CD14-positive monocyte (primary cell): ENCODE measurements at regions not wholly inside any gene's neighbourhood (a gene's known extent, or its start where the extent isn't known, plus 50 kb on each side); places are given as distances from the start of the nearest gene placed in this dataset.
A peak's percentile ranks its signal among the peaks of the same experiment; 100 is the strongest.

Source experiments
- DNase-seq, 3 donors: peaks; one replicate each; pipeline ENCODE4 v3.0.0-alpha.2; 2011 to 2022
- H2AFZ ChIP-seq: 2 replicates; pipeline ENCODE4 v1.6.0; 2012; ENCODE audit warnings: mild to moderate bottlenecking, low read depth, low read length, inconsistent platforms; ENCODE audit not compliant: insufficient read depth, poor library complexity, severe bottlenecking
- H3K27ac ChIP-seq, 2 donors: 1 replicate in 1 of 2; 2 replicates in 1 of 2; pipeline ENCODE4 v1.5.1; 2012 to 2013; ENCODE audit warnings: low read length in 2 of 2, control low read depth in 1 of 2, inconsistent platforms in 1 of 2, low read depth in 1 of 2, mild to moderate bottlenecking in 1 of 2
- H3K27me3 ChIP-seq, 2 donors: one replicate each; pipeline versions ENCODE4 v1.6.0 to v1.6.1; 2011 to 2013; ENCODE audit warnings: low read length in 2 of 2; ENCODE audit not compliant: control insufficient read depth in 2 of 2, insufficient read depth in 2 of 2
- H3K36me3 ChIP-seq, 2 donors: replicated peaks in 1 of 2; 1 replicate in 1 of 2; 2 replicates in 1 of 2; pipeline versions ENCODE4 v1.5.1 to v1.6.1; 2012 to 2013; ENCODE audit warnings: low read length in 2 of 2, control low read depth in 1 of 2, inconsistent platforms in 1 of 2, mild to moderate bottlenecking in 1 of 2; ENCODE audit not compliant: insufficient read depth in 2 of 2, control insufficient read depth in 1 of 2
- H3K4me1 ChIP-seq, 2 donors: 1 replicate in 1 of 2; 2 replicates in 1 of 2; pipeline versions ENCODE4 v1.5.1 to v1.6.1; 2012 to 2013; ENCODE audit warnings: low read length in 2 of 2, control low read depth in 1 of 2, inconsistent platforms in 1 of 2, mild to moderate bottlenecking in 1 of 2, moderate library complexity in 1 of 2; ENCODE audit not compliant: insufficient read depth in 2 of 2, control insufficient read depth in 1 of 2
- H3K4me2 ChIP-seq: replicated peaks from 2 replicates; pipeline ENCODE3; 2012; ENCODE audit warnings: low read length, moderate library complexity, mild to moderate bottlenecking; ENCODE audit not compliant: poor library complexity, severe bottlenecking; ENCODE audit errors: extremely low read depth
- H3K4me3 ChIP-seq, 3 experiments: fragments of 200-600 bp in 1 of 3; sonication (generic) in 1 of 3; replicated peaks in 1 of 3; 1 replicate in 2 of 3; 2 replicates in 1 of 3; pipeline ENCODE4 v1.5.1; 2011 to 2013; ENCODE audit warnings: low read length in 3 of 3, mild to moderate bottlenecking in 3 of 3, control low read depth in 2 of 3, low read depth in 2 of 3, inconsistent platforms in 1 of 3, moderate library complexity in 1 of 3
- H3K79me2 ChIP-seq: 2 replicates; pipeline ENCODE4 v1.6.0; 2012; ENCODE audit warnings: mild to moderate bottlenecking, control low read depth, inconsistent platforms, low read length, moderate library complexity; ENCODE audit not compliant: insufficient read depth
- H3K9ac ChIP-seq: 2 replicates; pipeline ENCODE4 v1.6.0; 2017; ENCODE audit warnings: low read length, mild to moderate bottlenecking; ENCODE audit not compliant: insufficient read depth, poor library complexity, severe bottlenecking
- H3K9me3 ChIP-seq, 2 donors: replicated peaks in 1 of 2; 1 replicate in 1 of 2; 2 replicates in 1 of 2; pipeline versions ENCODE4 v1.5.1 to v1.6.1; 2012 to 2013; ENCODE audit warnings: low read length in 2 of 2, control low read depth in 1 of 2; ENCODE audit not compliant: control insufficient read depth in 1 of 2, insufficient read depth in 1 of 2
- H4K20me1 ChIP-seq: 2 replicates; pipeline ENCODE4 v1.6.0; 2012; ENCODE audit warnings: mild to moderate bottlenecking, low read length, control low read depth, moderate library complexity; ENCODE audit not compliant: insufficient read depth
- H3K27ac Mint-ChIP-seq, 7 donors: one replicate each; pipeline ENCODE4 v1.8.0; 2020; ENCODE audit warnings: mild to moderate bottlenecking in 7 of 7, mixed read lengths in 7 of 7, moderate library complexity in 6 of 7, inconsistent platforms in 2 of 7
- H3K27me3 Mint-ChIP-seq, 3 donors: one replicate each; pipeline ENCODE4 v1.8.0; 2021 to 2022; ENCODE audit warnings: low read depth in 3 of 3, mild to moderate bottlenecking in 3 of 3, mixed read lengths in 3 of 3, moderate library complexity in 3 of 3, inconsistent platforms in 1 of 3
- H3K36me3 Mint-ChIP-seq, 2 donors: one replicate each; pipeline ENCODE4 v1.8.0; 2020; ENCODE audit warnings: mixed read lengths in 2 of 2, inconsistent platforms in 1 of 2, mild to moderate bottlenecking in 1 of 2
- H3K4me1 Mint-ChIP-seq: one replicate; pipeline ENCODE4 v1.8.0; 2020; ENCODE audit warnings: mild to moderate bottlenecking, mixed read lengths
- H3K4me3 Mint-ChIP-seq, 2 donors: one replicate each; pipeline ENCODE4 v1.8.0; 2020; ENCODE audit warnings: mild to moderate bottlenecking in 2 of 2, mixed read lengths in 2 of 2, moderate library complexity in 1 of 2
- H3K9me3 Mint-ChIP-seq, 7 donors: one replicate each; pipeline ENCODE4 v1.8.0; 2020 to 2022; ENCODE audit warnings: mixed read lengths in 7 of 7, mild to moderate bottlenecking in 6 of 7, moderate library complexity in 6 of 7, inconsistent platforms in 2 of 7
- CTCF ChIP-seq: fragments of 200-600 bp; IDR thresholded peaks from one replicate; pipeline ENCODE4 v1.8.0; 2022; ENCODE audit warnings: antibody characterized with exemption, mild to moderate bottlenecking
- WGBS: methylation state at CpG from one replicate; pipeline ENCODE4 v1.1.5; 2013; ENCODE audit warnings: missing lambda C conversion rate; ENCODE audit not compliant: insufficient coverage; 5-methylcytosine and 5-hydroxymethylcytosine counted together
- intact Hi-C, 2 donors: fragments of 100-400 bp; cut with micrococcal nuclease; formaldehyde crosslinking; loops; one replicate each; pipeline versions ENCODE4 v1.15.0 to v1.15.1; 2023

- no peak for TF ChIP-seq CTCF
- H3K9me3 Mint-ChIP-seq, result peaks cover 0 to 4% (median 2%) of the 10 kb centered on the region in 7 donors
- WGBS, result 89% methylated on average over 4 of the region's 5 CpGs
- no peaks in the 10 kb centered on the region for H3K36me3 ChIP-seq
- no peaks in the 10 kb centered on the region for H3K36me3 Mint-ChIP-seq
- DNase-seq, result no peak
- no peak overlapping the region for H3K9ac ChIP-seq
- no peak overlapping the region for H3K4me3 ChIP-seq
- H3K4me1 ChIP-seq, result peaks cover 11 to 13% of the 10 kb centered on the region in 2 donors
- H3K27me3 ChIP-seq, result no peaks in the 10 kb centered on the region
- peaks cover 3 to 5% (median 4%) of the 10 kb centered on the region in 3 donors for H3K27me3 Mint-ChIP-seq
- H3K79me2 ChIP-seq, result no peaks in the 10 kb centered on the region
- H3K4me1 Mint-ChIP-seq, result peaks cover 20% of the 10 kb centered on the region
- intact Hi-C loops, result no loop called here
- H3K27ac ChIP-seq, result no peak overlapping the region
- peak overlapping the region in 2 of 7 donors; percentile 6 to 29 for H3K27ac Mint-ChIP-seq
- H3K4me3 Mint-ChIP-seq, result no peak overlapping the region
- no peak overlapping the region for H3K4me2 ChIP-seq
- no peak overlapping the region for H2AFZ ChIP-seq
- H4K20me1 ChIP-seq, result no peaks in the 10 kb centered on the region
- H3K9me3 ChIP-seq, result peaks cover 0 to under 1% of the 10 kb centered on the region in 2 donors
Measured at GRCh38 chr20:40813029-40813431, 124.0 kb upstream of the MAFB start.

DNA sequence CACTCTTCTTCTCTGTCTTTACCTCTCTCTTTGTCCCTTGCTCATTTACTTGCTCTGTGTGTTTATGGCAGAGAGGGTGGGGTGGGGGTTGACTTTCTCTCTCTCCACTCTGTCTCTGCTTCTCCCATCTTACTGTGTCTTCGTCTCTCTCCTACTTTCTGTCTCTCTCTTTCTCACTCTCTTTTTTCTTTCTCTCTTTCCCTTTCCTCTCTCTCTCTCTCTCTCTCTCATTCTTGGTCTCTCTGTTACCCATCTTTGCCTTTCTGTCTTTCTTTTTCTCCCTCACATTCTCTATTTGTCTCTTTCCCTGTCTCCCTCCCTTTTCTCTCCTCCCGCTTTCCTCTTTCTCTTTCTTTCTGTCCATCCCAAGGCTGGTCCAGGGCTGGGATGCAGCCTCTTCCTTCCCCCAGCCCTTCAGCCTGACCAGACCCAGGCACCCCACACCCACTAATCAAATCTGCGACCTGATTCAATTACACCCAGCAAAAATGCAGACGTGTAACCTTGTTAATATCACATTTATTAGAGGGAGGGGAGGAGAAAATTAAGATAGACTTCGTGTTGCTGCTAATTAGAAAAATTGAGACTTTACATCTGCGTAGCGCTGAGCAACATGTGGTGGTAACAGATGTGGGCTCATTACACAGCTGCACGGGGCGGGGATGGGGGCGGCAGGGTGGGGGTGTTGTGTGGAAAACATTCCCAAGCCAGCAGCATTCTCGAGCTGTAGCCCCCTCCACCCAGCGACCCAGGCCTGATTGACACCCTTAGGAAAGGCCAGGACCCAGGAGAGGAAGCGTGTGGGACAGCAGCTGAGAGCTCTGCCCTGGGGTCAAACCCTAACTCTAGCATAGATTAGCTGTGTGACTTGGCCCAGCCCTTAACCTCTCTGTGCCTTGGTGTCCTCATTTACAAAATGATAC, 124.9 kb upstream of the MAFB start:
- Histone ChIP-seq H3K4me2 (no peak overlapping the region), H3K27ac (no peak overlapping the region), H3K4me1 (peaks cover 11 to 13% of the 10 kb centered on the region in 2 donors), H4K20me1 (no peaks in the 10 kb centered on the region), H3K9ac (no peak overlapping the region), H3K4me3 (no peak overlapping the region), H2AFZ (no peak overlapping the region), H3K79me2 (no peaks in the 10 kb centered on the region), H3K9me3 (peaks cover 1 to 5% of the 10 kb centered on the region in 2 donors), H3K27me3 (no peaks in the 10 kb centered on the region), H3K36me3 (no peaks in the 10 kb centered on the region)
- no peak for DNase-seq
- H3K36me3 Mint-ChIP-seq, result no peaks in the 10 kb centered on the region
- intact Hi-C loops, result no loop called here
- TF ChIP-seq CTCF, result no peak
- peaks cover 3 to 9% (median 7%) of the 10 kb centered on the region in 7 donors for H3K9me3 Mint-ChIP-seq
- peaks cover 3 to 8% (median 6%) of the 10 kb centered on the region in 3 donors for H3K27me3 Mint-ChIP-seq
- H3K27ac Mint-ChIP-seq, result peak overlapping the region in 1 of 7 donors; percentile 47
- no peak overlapping the region for H3K4me3 Mint-ChIP-seq
- H3K4me1 Mint-ChIP-seq, result peaks cover 20% of the 10 kb centered on the region
- 82% methylated on average over 7 of the region's 13 CpGs for WGBS
